ENCODE measurements at regions not wholly inside any gene's neighbourhood (a gene's known extent, or its start where the extent isn't known, plus 50 kb on each side); places are given as distances from the start of the nearest gene placed in this dataset.
"Not testable (repeated sequence)": the region's sequence is repeated elsewhere in the genome, so short reads cannot be mapped to it uniquely, and the experiment has no call there.

- Mint-ChIP-seq H3K9me3 (peaks cover 0 to 3% (median 0%) of the 10 kb centered on the region in 7 donors), H3K4me3 (no peak overlapping the region), H3K4me1 (no peaks in the 10 kb centered on the region), H3K27me3 (no peaks in the 10 kb centered on the region), H3K27ac (no peak overlapping the region), H3K36me3 (no peaks in the 10 kb centered on the region)
- ATAC-seq (ENCODE audit: low read depth in 2 of 2) = no peak
- no peak for DNase-seq
Observed at GRCh38 chr2:84194181-84194580, 264.9 kb downstream of the SUCLG1 start.

GRCh38 chr2:84187258-84187657, 271.8 kb downstream of the SUCLG1 start:
- Mint-ChIP-seq H3K27me3 (peaks cover 0 to 9% (median 4%) of the 10 kb centered on the region in 3 donors), H3K4me3 (no peak overlapping the region), H3K27ac (no peak overlapping the region), H3K36me3 (no peaks in the 10 kb centered on the region), H3K9me3 (peaks cover 0 to 6% (median 0%) of the 10 kb centered on the region in 7 donors), H3K4me1 (no peaks in the 10 kb centered on the region)
- DNase-seq = no peak
- no peak for ATAC-seq (ENCODE audit: low read depth in 2 of 2)

GRCh38 chr2:84181927-84182326, 277.2 kb downstream of the SUCLG1 start:
- Mint-ChIP-seq H3K4me1 (no peaks in the 10 kb centered on the region), H3K27ac (no peak overlapping the region), H3K27me3 (peaks cover 3 to 13% (median 4%) of the 10 kb centered on the region in 3 donors), H3K36me3 (no peaks in the 10 kb centered on the region), H3K4me3 (no peak overlapping the region), H3K9me3 (peaks cover 0 to 4% (median 0%) of the 10 kb centered on the region in 7 donors)
- ATAC-seq (ENCODE audit: low read depth in 2 of 2) (no peak), DNase-seq (no peak)

GRCh38 chr2:84177733-84178132, 281.3 kb downstream of the SUCLG1 start:
- ATAC-seq (ENCODE audit: low read depth in 2 of 2) (no peak), DNase-seq (no peak)
- H3K4me3 Mint-ChIP-seq = no peak overlapping the region
- no peak overlapping the region for H3K27ac Mint-ChIP-seq
- H3K36me3 Mint-ChIP-seq = no peaks in the 10 kb centered on the region
- H3K27me3 Mint-ChIP-seq = peaks cover 0 to 13% (median 9%) of the 10 kb centered on the region in 3 donors
- H3K4me1 Mint-ChIP-seq = no peaks in the 10 kb centered on the region
- peaks cover 0 to 4% (median 2%) of the 10 kb centered on the region in 7 donors for H3K9me3 Mint-ChIP-seq

GRCh38 chr2:84175970-84176369, 283.1 kb downstream of the SUCLG1 start:
- ATAC-seq (ENCODE audit: low read depth in 2 of 2) = no peak

GRCh38 chr2:84175340-84175739, 283.7 kb downstream of the SUCLG1 start:
- peaks cover 0 to 4% (median 2%) of the 10 kb centered on the region in 7 donors for H3K9me3 Mint-ChIP-seq
- peaks cover 0 to 14% (median 13%) of the 10 kb centered on the region in 3 donors for H3K27me3 Mint-ChIP-seq
- H3K4me3 Mint-ChIP-seq = no peak overlapping the region
- ATAC-seq (ENCODE audit: low read depth in 2 of 2) (no peak), DNase-seq (no peak)
- no peaks in the 10 kb centered on the region for H3K4me1 Mint-ChIP-seq
- H3K36me3 Mint-ChIP-seq = no peaks in the 10 kb centered on the region
- H3K27ac Mint-ChIP-seq = no peak overlapping the region

More at GRCh38 chr2:84175970-84176369, 283.1 kb downstream of the SUCLG1 start:
- peaks cover 0 to 14% (median 13%) of the 10 kb centered on the region in 3 donors for H3K27me3 Mint-ChIP-seq
- H3K27ac Mint-ChIP-seq = no peak overlapping the region
- no peak for DNase-seq
- H3K36me3 Mint-ChIP-seq = no peaks in the 10 kb centered on the region
- H3K9me3 Mint-ChIP-seq = peaks cover 0 to 4% (median 2%) of the 10 kb centered on the region in 7 donors
- no peak overlapping the region for H3K4me3 Mint-ChIP-seq
- H3K4me1 Mint-ChIP-seq = no peaks in the 10 kb centered on the region

DNA sequence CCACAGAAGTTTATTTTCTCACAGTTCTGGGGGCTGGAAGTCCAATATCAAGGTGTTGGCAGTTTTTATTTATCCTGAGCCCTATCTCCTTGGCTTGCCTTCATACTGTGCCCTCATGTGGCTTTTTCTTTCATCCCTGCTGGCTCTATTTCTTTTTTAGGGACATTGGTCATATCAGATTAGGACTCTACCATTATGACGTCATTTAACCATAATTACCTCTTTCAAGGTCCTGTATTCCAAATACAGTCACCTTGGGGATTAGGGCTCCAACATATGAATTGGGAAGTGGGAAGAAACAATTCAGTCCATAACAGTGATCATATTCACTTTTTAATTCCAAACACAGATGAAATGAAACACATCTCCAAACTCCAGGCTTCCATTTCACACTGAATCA, 286.0 kb downstream of the SUCLG1 start:
- DNase-seq (no peak), ATAC-seq (ENCODE audit: low read depth in 2 of 2) (no peak)
- no peaks in the 10 kb centered on the region for H3K4me1 Mint-ChIP-seq
- H3K27ac Mint-ChIP-seq = no peak overlapping the region
- H3K9me3 Mint-ChIP-seq = peaks cover 1 to 11% (median 5%) of the 10 kb centered on the region in 7 donors
- H3K36me3 Mint-ChIP-seq = no peaks in the 10 kb centered on the region
- peaks cover 0 to 17% (median 0%) of the 10 kb centered on the region in 3 donors for H3K27me3 Mint-ChIP-seq
- no peak overlapping the region for H3K4me3 Mint-ChIP-seq

DNA sequence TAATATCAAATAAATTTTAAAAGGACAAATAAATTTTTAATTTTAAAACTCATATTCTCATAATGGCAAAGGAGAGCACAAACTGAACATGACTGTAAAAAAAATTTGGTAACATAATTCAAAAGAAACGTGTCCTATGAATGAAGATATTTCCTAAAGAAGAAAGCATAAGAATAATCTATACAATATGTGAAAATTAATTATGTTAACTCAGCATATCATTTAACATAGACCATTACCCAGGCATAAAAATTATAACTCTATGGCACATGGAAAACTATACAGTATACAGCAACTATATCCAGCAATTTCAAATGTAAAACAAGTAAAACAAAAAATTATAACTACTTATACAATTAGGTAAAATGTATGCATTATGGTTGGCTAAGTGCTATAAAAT, 288.1 kb downstream of the SUCLG1 start:
- no peaks in the 10 kb centered on the region for H3K4me1 Mint-ChIP-seq
- ATAC-seq (ENCODE audit: low read depth in 2 of 2) = no peak
- H3K9me3 Mint-ChIP-seq = peaks cover 0 to 14% (median 6%) of the 10 kb centered on the region in 7 donors
- DNase-seq = no peak
- no peak overlapping the region for H3K27ac Mint-ChIP-seq
- H3K27me3 Mint-ChIP-seq = peaks cover 0 to 18% (median 0%) of the 10 kb centered on the region in 3 donors
- no peak overlapping the region for H3K4me3 Mint-ChIP-seq
- no peaks in the 10 kb centered on the region for H3K36me3 Mint-ChIP-seq

DNA sequence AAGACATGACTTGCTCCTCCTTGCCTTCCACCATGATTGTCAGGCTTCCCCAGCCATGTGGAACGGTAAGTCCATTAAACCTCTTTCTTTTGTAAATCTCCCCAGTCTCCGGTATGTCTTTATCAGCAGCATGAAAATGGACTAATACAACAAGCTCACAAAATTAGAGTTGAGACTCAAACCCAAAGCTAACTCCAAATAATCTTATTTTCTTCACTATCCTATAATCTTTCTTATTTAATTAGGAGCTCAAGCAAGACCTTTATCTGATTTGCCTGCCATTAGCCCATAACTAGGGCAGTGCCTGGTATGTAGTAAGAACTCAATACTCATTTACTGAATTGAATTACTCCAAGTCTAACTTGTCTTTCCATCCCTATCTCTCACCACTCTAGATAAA, 289.2 kb downstream of the SUCLG1 start:
- H3K36me3 Mint-ChIP-seq = no peaks in the 10 kb centered on the region
- H3K27ac Mint-ChIP-seq = no peak overlapping the region
- DNase-seq (no peak), ATAC-seq (ENCODE audit: low read depth in 2 of 2) (no peak)
- H3K9me3 Mint-ChIP-seq = peaks cover 0 to 14% (median 6%) of the 10 kb centered on the region in 7 donors
- no peak overlapping the region for H3K4me3 Mint-ChIP-seq
- no peaks in the 10 kb centered on the region for H3K4me1 Mint-ChIP-seq
- H3K27me3 Mint-ChIP-seq = peaks cover 0 to 18% (median 0%) of the 10 kb centered on the region in 3 donors

- H3K27me3 Mint-ChIP-seq = peaks cover 0 to 15% (median 0%) of the 10 kb centered on the region in 3 donors
- H3K4me1 Mint-ChIP-seq; H3K36me3 Mint-ChIP-seq; ATAC-seq (ENCODE audit: low read depth in 2 of 2); H3K4me3 Mint-ChIP-seq; H3K27ac Mint-ChIP-seq; DNase-seq: not testable (repeated sequence)
- peaks cover 0 to 10% (median 6%) of the 10 kb centered on the region in 7 donors for H3K9me3 Mint-ChIP-seq
Observed at GRCh38 chr2:84168552-84168951, 290.5 kb downstream of the SUCLG1 start.

- peaks cover 0 to 8% (median 0%) of the 10 kb centered on the region in 3 donors for H3K27me3 Mint-ChIP-seq
- H3K4me1 Mint-ChIP-seq = no peaks in the 10 kb centered on the region
- H3K36me3 Mint-ChIP-seq = no peaks in the 10 kb centered on the region
- H3K9me3 Mint-ChIP-seq = peaks cover 0 to 10% (median 6%) of the 10 kb centered on the region in 7 donors
- no peak overlapping the region for H3K27ac Mint-ChIP-seq
- no peak overlapping the region for H3K4me3 Mint-ChIP-seq
- no peak for ATAC-seq (ENCODE audit: low read depth in 2 of 2)
- no peak for DNase-seq
Observed at GRCh38 chr2:84165256-84165655, 293.8 kb downstream of the SUCLG1 start.

DNA sequence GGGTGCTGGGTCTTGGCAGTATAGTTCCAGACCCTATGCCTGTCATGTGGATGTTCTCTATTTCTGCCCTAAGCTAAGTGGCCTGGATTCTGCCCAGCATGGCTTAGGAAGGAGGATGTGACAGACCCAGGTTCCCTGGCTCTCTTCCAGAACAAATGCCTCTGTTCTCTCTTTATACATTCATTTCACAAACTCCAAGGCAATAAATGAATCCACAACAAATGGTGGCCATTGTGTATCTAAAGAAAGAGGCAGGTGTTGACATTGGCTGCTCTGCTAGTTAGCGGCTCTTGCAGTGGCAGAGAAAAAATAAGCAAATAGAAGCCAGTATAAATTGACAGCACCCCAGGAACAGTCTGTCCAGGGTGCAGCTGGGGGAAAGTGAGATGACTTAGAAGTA, 298.6 kb downstream of the SUCLG1 start:
- ATAC-seq (ENCODE audit: low read depth in 2 of 2) = no peak

GRCh38 chr2:84158605-84159004, 300.5 kb downstream of the SUCLG1 start:
- H3K27me3 Mint-ChIP-seq = peaks cover 0 to 13% (median 0%) of the 10 kb centered on the region in 3 donors
- H3K4me1 Mint-ChIP-seq = no peaks in the 10 kb centered on the region

More for the DNA sequence above, 298.6 kb downstream of the SUCLG1 start:
- no peak for DNase-seq
- no peaks in the 10 kb centered on the region for H3K4me1 Mint-ChIP-seq
- H3K36me3 Mint-ChIP-seq = no peaks in the 10 kb centered on the region
- H3K9me3 Mint-ChIP-seq = peaks cover 0 to 3% (median 0%) of the 10 kb centered on the region in 7 donors
- no peak overlapping the region for H3K4me3 Mint-ChIP-seq
- peaks cover 0 to 13% (median 0%) of the 10 kb centered on the region in 3 donors for H3K27me3 Mint-ChIP-seq
- H3K27ac Mint-ChIP-seq = peak overlapping the region in 1 of 6 donors; percentile 41

GRCh38 chr2:84152462-84152861, 306.6 kb downstream of the SUCLG1 start:
- Mint-ChIP-seq H3K27me3 (no peaks in the 10 kb centered on the region), H3K4me3 (no peak overlapping the region), H3K9me3 (peaks cover 0 to 2% (median 0%) of the 10 kb centered on the region in 7 donors), H3K27ac (no peak overlapping the region), H3K36me3 (no peaks in the 10 kb centered on the region), H3K4me1 (no peaks in the 10 kb centered on the region)
- ATAC-seq (ENCODE audit: low read depth in 2 of 2) (no peak), DNase-seq (no peak)

More at GRCh38 chr2:84158605-84159004, 300.5 kb downstream of the SUCLG1 start:
- H3K27ac Mint-ChIP-seq = no peak overlapping the region
- peaks cover 0 to 3% (median 0%) of the 10 kb centered on the region in 7 donors for H3K9me3 Mint-ChIP-seq
- DNase-seq (no peak), ATAC-seq (ENCODE audit: low read depth in 2 of 2) (no peak)
- H3K4me3 Mint-ChIP-seq = no peak overlapping the region
- H3K36me3 Mint-ChIP-seq = no peaks in the 10 kb centered on the region

All from naive B cell (primary cell).